ENCODE measurements at regions not wholly inside any gene's neighbourhood (a gene's known extent, or its start where the extent isn't known, plus 50 kb on each side); places are given as distances from the start of the nearest gene placed in this dataset.

DNA sequence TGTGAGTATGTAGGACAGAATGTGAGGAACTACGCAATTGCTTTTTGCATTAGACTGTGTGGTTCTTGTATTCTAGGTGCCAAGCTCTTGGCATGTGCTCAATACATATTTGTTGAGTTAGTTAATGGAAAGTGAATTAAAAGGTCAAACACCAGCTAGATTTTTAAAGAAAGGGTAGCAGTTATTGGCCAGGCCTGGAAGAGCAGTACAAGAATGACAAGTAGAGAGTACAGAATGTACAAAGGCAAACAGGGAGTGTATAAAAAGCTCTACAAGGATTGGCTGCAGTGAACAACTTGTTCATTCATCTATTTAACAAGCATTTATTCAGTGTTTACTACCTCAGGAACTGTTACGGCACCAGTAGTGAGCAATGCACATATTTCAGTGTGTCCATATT, 854.0 kb upstream of the SEL1L start:
- no peak for TF ChIP-seq POLR2AphosphoS5 (IDR thresholded peaks at IDR 0.05; ENCODE audit: low read depth, low read length)
- TF ChIP-seq TAF1 (IDR thresholded peaks at IDR 0.05; ENCODE audit: borderline replicate concordance, insufficient read depth, low read length), result no peak
- TF ChIP-seq FOXP2 (optimal IDR thresholded peaks at IDR 0.05; ENCODE audit: borderline replicate concordance, extremely low read depth, extremely low read length, insufficient read depth), result no peak
